ENCODE measurements at regions not wholly inside any gene's neighbourhood (a gene's known extent, or its start where the extent isn't known, plus 50 kb on each side); places are given as distances from the start of the nearest gene placed in this dataset.

DNA sequence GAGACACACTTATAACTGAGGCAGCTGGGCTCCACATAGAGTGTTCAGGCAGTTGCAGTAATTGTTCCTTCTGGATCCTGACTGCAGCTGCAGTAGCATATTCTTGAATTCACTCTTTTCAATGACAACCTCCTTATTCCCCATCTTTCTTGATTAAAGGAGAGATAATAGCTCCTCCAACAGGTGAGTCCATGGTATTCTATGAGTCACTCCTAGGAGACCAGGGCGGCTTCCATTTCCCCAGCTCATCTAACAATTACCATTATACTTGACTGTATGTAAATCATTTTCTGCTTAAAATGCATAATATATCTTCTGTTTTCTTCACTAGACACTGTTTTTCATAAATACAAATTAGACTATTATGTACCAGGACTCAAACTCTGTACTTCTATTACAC lies 62.4 kb downstream of the TENT5A start:
- TF ChIP-seq, protein P1, sequence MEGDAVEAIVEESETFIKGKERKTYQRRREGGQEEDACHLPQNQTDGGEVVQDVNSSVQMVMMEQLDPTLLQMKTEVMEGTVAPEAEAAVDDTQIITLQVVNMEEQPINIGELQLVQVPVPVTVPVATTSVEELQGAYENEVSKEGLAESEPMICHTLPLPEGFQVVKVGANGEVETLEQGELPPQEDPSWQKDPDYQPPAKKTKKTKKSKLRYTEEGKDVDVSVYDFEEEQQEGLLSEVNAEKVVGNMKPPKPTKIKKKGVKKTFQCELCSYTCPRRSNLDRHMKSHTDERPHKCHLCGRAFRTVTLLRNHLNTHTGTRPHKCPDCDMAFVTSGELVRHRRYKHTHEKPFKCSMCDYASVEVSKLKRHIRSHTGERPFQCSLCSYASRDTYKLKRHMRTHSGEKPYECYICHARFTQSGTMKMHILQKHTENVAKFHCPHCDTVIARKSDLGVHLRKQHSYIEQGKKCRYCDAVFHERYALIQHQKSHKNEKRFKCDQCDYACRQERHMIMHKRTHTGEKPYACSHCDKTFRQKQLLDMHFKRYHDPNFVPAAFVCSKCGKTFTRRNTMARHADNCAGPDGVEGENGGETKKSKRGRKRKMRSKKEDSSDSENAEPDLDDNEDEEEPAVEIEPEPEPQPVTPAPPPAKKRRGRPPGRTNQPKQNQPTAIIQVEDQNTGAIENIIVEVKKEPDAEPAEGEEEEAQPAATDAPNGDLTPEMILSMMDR (conservative IDR thresholded peaks at IDR 0.05 in 1 of 2, IDR thresholded peaks at IDR 0.05 in 1 of 2; ENCODE audit: extremely low read depth in 1 of 2, insufficient read depth in 1 of 2, low read depth in 1 of 2, low read length in 2 of 2): no peak
- TF ChIP-seq EZH2 (IDR thresholded peaks at IDR 0.05; ENCODE audit: borderline replicate concordance, low read length): no peak
